Breast epithelium (tissue), 4 donors: ENCODE measurements at regions not wholly inside any gene's neighbourhood (a gene's known extent, or its start where the extent isn't known, plus 50 kb on each side); places are given as distances from the start of the nearest gene placed in this dataset.
"Not testable (repeated sequence)": the region's sequence is repeated elsewhere in the genome, so short reads cannot be mapped to it uniquely, and the experiment has no call there.

Experiments used
- DNase-seq, 2 donors: peaks; one replicate each; pipeline ENCODE4 v3.0.0-alpha.2; 2019; ENCODE audit warnings: low spot score in 2 of 2
- H3K27ac ChIP-seq, 2 donors: fragments of 200-600 bp; sonication (generic) in 1 of 2; one replicate each; pipeline ENCODE4 v1.5.1; 2016 to 2019; ENCODE audit warnings: mild to moderate bottlenecking in 1 of 2
- H3K27me3 ChIP-seq, 2 donors: fragments of 200-600 bp; sonication (generic) in 1 of 2; one replicate each; pipeline versions ENCODE4 v1.5.1 to v1.6.0; 2017 to 2019; ENCODE audit warnings: control low read depth in 1 of 2, mild to moderate bottlenecking in 1 of 2
- H3K36me3 ChIP-seq: fragments of 200-600 bp; one replicate; pipeline ENCODE4 v1.5.1; 2019
- H3K4me1 ChIP-seq, 2 donors: fragments of 200-600 bp; sonication (generic); one replicate each; pipeline ENCODE4 v1.5.1; 2016 to 2019; ENCODE audit warnings: control low read depth in 1 of 2
- H3K4me3 ChIP-seq, 3 donors: fragments of 200-600 bp; sonication (generic); 1 replicate in 2 of 3; 2 replicates in 1 of 3; pipeline ENCODE4 v1.5.1; 2016 to 2019; ENCODE audit warnings: mild to moderate bottlenecking in 3 of 3, moderate library complexity in 2 of 3
- H3K9me3 ChIP-seq, 2 donors: fragments of 200-600 bp; sonication (generic) in 1 of 2; one replicate each; pipeline ENCODE4 v1.5.1; 2016 to 2019; ENCODE audit warnings: control low read depth in 1 of 2
- POLR2A ChIP-seq: fragments of 450-650 bp; IDR thresholded peaks from one replicate; pipeline ENCODE4 v1.6.1; 2016; ENCODE audit warnings: antibody characterized with exemption, mild to moderate bottlenecking, moderate library complexity
- POLR2AphosphoS5 ChIP-seq, 3 donors: sonication (generic); formaldehyde crosslinking; IDR thresholded peaks; one replicate each; pipeline ENCODE4 v1.6.1; 2017; ENCODE audit warnings: antibody characterized with exemption in 3 of 3
- intact Hi-C: fragments of 100-400 bp; cut with DNase I; formaldehyde crosslinking; loops from one replicate; pipeline ENCODE4 v1.15.1; 2023; ENCODE audit warnings: low total_unique reads
- TF ChIP-seq, protein P1 (sequence below), 3 donors: fragments of 450-650 bp; IDR thresholded peaks; one replicate each; pipeline ENCODE4 v1.5.1; 2016 to 2017; ENCODE audit warnings: antibody characterized with exemption in 3 of 3, mild to moderate bottlenecking in 3 of 3, moderate library complexity in 3 of 3

DNA sequence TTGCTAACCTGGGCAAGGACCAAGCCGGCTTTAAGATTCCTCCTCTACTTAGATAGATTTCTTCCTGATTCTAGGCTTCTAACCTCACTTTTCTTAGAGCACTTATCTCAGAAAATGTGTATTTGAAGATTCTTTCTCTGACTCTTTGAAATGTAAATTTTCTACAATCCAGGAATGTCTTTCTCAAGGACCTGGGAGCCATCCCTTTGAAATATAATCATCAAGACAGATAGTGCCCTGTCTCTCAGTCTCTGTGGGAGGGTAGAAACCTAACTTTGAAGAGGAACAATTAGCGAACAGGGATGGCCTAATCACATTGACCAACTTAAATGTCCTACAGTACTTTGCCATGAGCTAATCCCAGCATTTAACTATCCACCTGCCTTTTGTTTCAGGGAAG, 1646.0 kb downstream of the PCDH9 start:
- Histone ChIP-seq H3K27ac (no peak overlapping the region), H3K9me3 (no peaks in the 10 kb centered on the region), H3K4me1 (no peaks in the 10 kb centered on the region), H3K36me3 (no peaks in the 10 kb centered on the region), H3K4me3 (no peak overlapping the region), H3K27me3 (no peaks in the 10 kb centered on the region)
- DNase-seq, result no peak
- intact Hi-C loops, result no loop called here
- no peak for TF ChIP-seq POLR2A
- TF ChIP-seq, protein P1, sequence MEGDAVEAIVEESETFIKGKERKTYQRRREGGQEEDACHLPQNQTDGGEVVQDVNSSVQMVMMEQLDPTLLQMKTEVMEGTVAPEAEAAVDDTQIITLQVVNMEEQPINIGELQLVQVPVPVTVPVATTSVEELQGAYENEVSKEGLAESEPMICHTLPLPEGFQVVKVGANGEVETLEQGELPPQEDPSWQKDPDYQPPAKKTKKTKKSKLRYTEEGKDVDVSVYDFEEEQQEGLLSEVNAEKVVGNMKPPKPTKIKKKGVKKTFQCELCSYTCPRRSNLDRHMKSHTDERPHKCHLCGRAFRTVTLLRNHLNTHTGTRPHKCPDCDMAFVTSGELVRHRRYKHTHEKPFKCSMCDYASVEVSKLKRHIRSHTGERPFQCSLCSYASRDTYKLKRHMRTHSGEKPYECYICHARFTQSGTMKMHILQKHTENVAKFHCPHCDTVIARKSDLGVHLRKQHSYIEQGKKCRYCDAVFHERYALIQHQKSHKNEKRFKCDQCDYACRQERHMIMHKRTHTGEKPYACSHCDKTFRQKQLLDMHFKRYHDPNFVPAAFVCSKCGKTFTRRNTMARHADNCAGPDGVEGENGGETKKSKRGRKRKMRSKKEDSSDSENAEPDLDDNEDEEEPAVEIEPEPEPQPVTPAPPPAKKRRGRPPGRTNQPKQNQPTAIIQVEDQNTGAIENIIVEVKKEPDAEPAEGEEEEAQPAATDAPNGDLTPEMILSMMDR (IDR thresholded peaks at IDR 0.05), result no peak
- no peak for TF ChIP-seq POLR2AphosphoS5 (IDR thresholded peaks at IDR 0.05)

DNA sequence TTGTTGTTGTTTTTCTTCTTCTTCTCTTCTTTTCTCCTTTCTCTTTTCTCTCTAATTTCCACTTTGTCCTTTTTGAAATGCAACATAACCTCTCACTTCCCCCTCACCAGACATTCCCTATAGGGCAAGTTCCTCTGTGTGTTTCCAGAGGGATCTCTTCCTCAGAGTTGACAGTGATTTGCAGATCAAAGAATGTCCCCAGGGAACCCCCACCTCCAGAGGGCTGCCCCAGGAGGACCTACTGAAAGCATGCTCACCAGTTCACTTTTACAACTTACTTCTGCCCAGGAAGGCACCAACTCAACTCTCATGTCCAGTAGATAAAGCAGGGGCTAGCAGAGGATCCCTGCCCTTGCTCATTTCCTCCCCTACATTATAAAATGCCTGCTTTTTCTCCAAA, 1648.0 kb downstream of the PCDH9 start:
- Histone ChIP-seq H3K27ac (no peak overlapping the region), H3K4me1 (no peaks in the 10 kb centered on the region), H3K9me3 (no peaks in the 10 kb centered on the region), H3K4me3 (no peak overlapping the region), H3K36me3 (no peaks in the 10 kb centered on the region), H3K27me3 (no peaks in the 10 kb centered on the region)
- TF ChIP-seq POLR2AphosphoS5 (IDR thresholded peaks at IDR 0.05), result no peak
- TF ChIP-seq, protein P1 (IDR thresholded peaks at IDR 0.05), result no peak
- no peak for TF ChIP-seq POLR2A
- no peak for DNase-seq
- intact Hi-C loops, result no loop called here

DNA sequence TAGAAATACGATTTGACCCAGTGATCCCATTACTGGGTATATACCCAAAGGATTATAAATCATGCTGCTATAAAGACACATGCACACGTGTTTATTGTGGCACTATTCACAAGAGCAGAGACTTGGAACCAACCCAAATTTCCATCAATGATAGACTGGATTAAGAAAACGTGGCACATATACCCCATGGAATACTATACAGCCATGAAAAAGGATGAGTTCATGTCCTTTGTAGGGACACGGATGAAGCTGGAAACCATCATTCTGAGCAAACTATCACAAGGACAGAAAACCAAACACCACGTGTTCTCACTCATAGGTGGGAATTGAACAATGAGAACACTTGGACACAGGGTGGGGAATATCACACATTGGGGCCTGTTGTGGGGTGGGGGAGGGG, 1665.6 kb downstream of the PCDH9 start:
- H3K4me1 ChIP-seq, H3K36me3 ChIP-seq, DNase-seq, intact Hi-C loops, H3K9me3 ChIP-seq, H3K27me3 ChIP-seq, H3K27ac ChIP-seq, H3K4me3 ChIP-seq: not testable (repeated sequence)

GRCh38 chr13:65562305-65562704, 1667.8 kb downstream of the PCDH9 start:
- no peaks in the 10 kb centered on the region for H3K27me3 ChIP-seq
- intact Hi-C loops, result no loop called here
- no peaks in the 10 kb centered on the region for H3K4me1 ChIP-seq
- H3K36me3 ChIP-seq, result no peaks in the 10 kb centered on the region
- TF ChIP-seq, protein P1 (IDR thresholded peaks at IDR 0.05), result no peak
- TF ChIP-seq POLR2AphosphoS5 (IDR thresholded peaks at IDR 0.05) (no peak), POLR2A (no peak)
- no peak overlapping the region for H3K4me3 ChIP-seq
- no peak overlapping the region for H3K27ac ChIP-seq
- no peaks in the 10 kb centered on the region for H3K9me3 ChIP-seq
- DNase-seq, result no peak

GRCh38 chr13:65560936-65561335, 1669.2 kb downstream of the PCDH9 start:
- H3K36me3 ChIP-seq, result no peaks in the 10 kb centered on the region
- H3K4me1 ChIP-seq, result no peaks in the 10 kb centered on the region
- intact Hi-C loops, result no loop called here
- TF ChIP-seq, protein P1 (IDR thresholded peaks at IDR 0.05), result no peak
- TF ChIP-seq POLR2AphosphoS5 (IDR thresholded peaks at IDR 0.05) (no peak), POLR2A (no peak)
- H3K27ac ChIP-seq, result no peak overlapping the region
- no peak overlapping the region for H3K4me3 ChIP-seq
- H3K9me3 ChIP-seq, result no peaks in the 10 kb centered on the region
- DNase-seq, result no peak
- no peaks in the 10 kb centered on the region for H3K27me3 ChIP-seq

DNA sequence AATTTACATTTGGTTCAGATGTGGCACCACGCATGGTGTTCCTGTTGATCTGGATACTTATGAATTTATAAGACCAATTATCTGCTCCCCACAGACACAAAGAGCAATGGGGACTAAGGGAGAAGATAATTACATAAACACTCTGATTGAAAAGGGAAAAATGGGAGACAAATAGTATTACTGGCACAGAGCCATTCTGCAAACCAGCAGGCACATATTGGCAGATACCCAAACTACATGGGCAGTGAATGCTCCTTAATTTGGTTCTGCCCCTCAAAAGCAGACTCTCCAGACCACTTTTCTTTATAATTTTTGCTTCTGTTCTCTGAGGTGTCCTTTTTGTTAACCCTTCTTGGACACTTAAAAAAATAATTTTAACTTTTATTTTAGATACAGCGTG, 1674.2 kb downstream of the PCDH9 start:
- TF ChIP-seq POLR2AphosphoS5 (IDR thresholded peaks at IDR 0.05), result no peak
- TF ChIP-seq, protein P1 (IDR thresholded peaks at IDR 0.05), result no peak
- no peak for TF ChIP-seq POLR2A
- no peaks in the 10 kb centered on the region for H3K9me3 ChIP-seq
- no peak overlapping the region for H3K4me3 ChIP-seq
- H3K27me3 ChIP-seq, result no peaks in the 10 kb centered on the region
- no peaks in the 10 kb centered on the region for H3K4me1 ChIP-seq
- no peak for DNase-seq
- intact Hi-C loops, result no loop called here
- H3K27ac ChIP-seq, result no peak overlapping the region
- H3K36me3 ChIP-seq, result no peaks in the 10 kb centered on the region
